ENCODE measurements at regions not wholly inside any gene's neighbourhood (a gene's known extent, or its start where the extent isn't known, plus 50 kb on each side); places are given as distances from the start of the nearest gene placed in this dataset.

DNA sequence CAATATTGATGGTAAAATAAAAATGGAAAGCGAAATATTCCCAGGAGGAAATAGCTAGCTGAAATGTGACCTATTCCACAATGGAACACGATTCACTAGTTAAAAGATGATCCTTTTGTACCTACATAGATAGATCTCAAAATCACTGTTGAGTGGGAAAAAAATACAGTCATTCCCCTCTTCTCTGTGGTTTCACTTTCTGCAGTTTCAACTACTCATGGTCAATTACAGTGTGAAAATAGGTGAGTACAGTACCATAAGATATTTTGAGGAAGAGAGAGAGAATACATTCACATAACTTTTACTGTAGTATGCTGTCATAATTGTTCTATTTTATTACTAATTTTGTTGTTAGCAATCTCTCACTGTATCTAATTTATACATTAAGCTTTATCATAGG is 56.0 kb upstream of the COL13A1 start:
- no peak overlapping the region for H3K9ac ChIP-seq (ENCODE audit: control insufficient read depth, insufficient read depth, low read length)
- peaks cover 7% of the 10 kb centered on the region for H3K4me1 ChIP-seq (ENCODE audit: control insufficient read depth, insufficient read depth, low read length)
- no peak overlapping the region for H3K4me3 ChIP-seq
- no peaks in the 10 kb centered on the region for H3K79me2 ChIP-seq (ENCODE audit: control insufficient read depth, insufficient read depth, low read length)
- H3K4me2 ChIP-seq (ENCODE audit: control insufficient read depth, insufficient read depth), result peak overlapping the region; percentile 38; the same call in 1 of the 2 replicates
- DNase-seq (ENCODE audit: low read depth, low spot score), result peak; percentile 31
- ATAC-seq, result peak; percentile 83
- 2% methylated on average over 2 of the region's 2 CpGs for WGBS (ENCODE audit: insufficient coverage, insufficient replicate concordance, low lambda C conversion rate, missing lambda C conversion rate)
- peak; percentile 61 for FAIRE-seq
- H2AFZ ChIP-seq (ENCODE audit: control insufficient read depth, low read depth, low read length), result no peak overlapping the region
- BruUV-seq (replicated peaks), result no TSS peak
- no peak overlapping the region for H3K27ac ChIP-seq (ENCODE audit: control insufficient read depth, insufficient read depth)
- in situ Hi-C loops (cut with MboI), result no loop called here
- ChIA-PET POLR2A (no interaction called here), RAD21 (ENCODE audit: unreplicated experiment) (no interaction called here), CTCF (no interaction called here), SMC1A (ENCODE audit: uncharacterized antibody, unreplicated experiment) (no interaction called here)
- H3K9me3 ChIP-seq (replicated peaks; ENCODE audit: control insufficient read depth, insufficient read depth, low read length), result no peaks in the 10 kb centered on the region; the same call in 2 of the 3 replicates
- intact Hi-C loops (cut with micrococcal nuclease; ENCODE audit: unreplicated experiment), result loop anchor here (5.0 kb wide), 1 partner anchor 52 kb away; no protein-coding TSS in a partner anchor
- TF ChIP-seq JUNB (IDR thresholded peaks at IDR 0.05) (peak; percentile 73), NFIC (IDR thresholded peaks at IDR 0.05; ENCODE audit: low read depth, low read length) (peak; percentile 65), SMC3 (IDR thresholded peaks at IDR 0.05; ENCODE audit: borderline replicate concordance, low read length) (no peak), PAX5 (IDR thresholded peaks at IDR 0.05; ENCODE audit: borderline replicate concordance, low read depth, low read length) (peak; percentile 20; the same call in 1 of the 2 replicates), IRF4 (IDR thresholded peaks at IDR 0.05; ENCODE audit: low read depth, low read length) (peak; percentile 72; the same call in 1 of the 2 replicates), RUNX3 (IDR thresholded peaks at IDR 0.05; ENCODE audit: low read length) (peak; percentile 94), IKZF2 (IDR thresholded peaks at IDR 0.05) (peak; percentile 19 to 59; a peak in 2 of 4 replicates), EP300 (IDR thresholded peaks at IDR 0.05; ENCODE audit: borderline replicate concordance in 1 of 2, control insufficient read depth in 1 of 2, low read depth in 2 of 2, low read length in 2 of 2) (0 out of 4 replicates have a peak, but pooled peaks of 1 of the 2 experiments have one; percentile 14), ZNF24 (IDR thresholded peaks at IDR 0.05) (peak; percentile 41; the same call in 1 of the 2 replicates), BCL11A (IDR thresholded peaks at IDR 0.05; ENCODE audit: low read depth, low read length) (0 out of 2 replicates have a peak, but pooled peaks have one; percentile 26), BHLHE40 (IDR thresholded peaks at IDR 0.05; ENCODE audit: borderline replicate concordance in 1 of 2, low read depth in 2 of 2, low read length in 1 of 2) (peak in 1 of 2 experiments; percentile 37; a peak in 1 of 4 replicates), ZNF274 (IDR thresholded peaks at IDR 0.05; ENCODE audit: insufficient read depth, insufficient read length) (no peak), GABPA (IDR thresholded peaks at IDR 0.05; ENCODE audit: low read depth) (0 out of 2 replicates have a peak, but pooled peaks have one; percentile 18), MEF2A (IDR thresholded peaks at IDR 0.05; ENCODE audit: insufficient read depth, low read depth, low read length) (peak; percentile 69), KDM1A (IDR thresholded peaks at IDR 0.05; ENCODE audit: borderline replicate concordance) (no peak), MTA2 (IDR thresholded peaks at IDR 0.05; ENCODE audit: low read depth) (peak; percentile 56; the same call in 1 of the 2 replicates), ZNF622 (IDR thresholded peaks at IDR 0.05) (no peak)
- TF ChIP-seq, protein P1, sequence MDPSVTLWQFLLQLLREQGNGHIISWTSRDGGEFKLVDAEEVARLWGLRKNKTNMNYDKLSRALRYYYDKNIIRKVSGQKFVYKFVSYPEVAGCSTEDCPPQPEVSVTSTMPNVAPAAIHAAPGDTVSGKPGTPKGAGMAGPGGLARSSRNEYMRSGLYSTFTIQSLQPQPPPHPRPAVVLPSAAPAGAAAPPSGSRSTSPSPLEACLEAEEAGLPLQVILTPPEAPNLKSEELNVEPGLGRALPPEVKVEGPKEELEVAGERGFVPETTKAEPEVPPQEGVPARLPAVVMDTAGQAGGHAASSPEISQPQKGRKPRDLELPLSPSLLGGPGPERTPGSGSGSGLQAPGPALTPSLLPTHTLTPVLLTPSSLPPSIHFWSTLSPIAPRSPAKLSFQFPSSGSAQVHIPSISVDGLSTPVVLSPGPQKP (IDR thresholded peaks at IDR 0.05; ENCODE audit: low read depth, low read length), result no peak
- TF ChIP-seq, protein P2, sequence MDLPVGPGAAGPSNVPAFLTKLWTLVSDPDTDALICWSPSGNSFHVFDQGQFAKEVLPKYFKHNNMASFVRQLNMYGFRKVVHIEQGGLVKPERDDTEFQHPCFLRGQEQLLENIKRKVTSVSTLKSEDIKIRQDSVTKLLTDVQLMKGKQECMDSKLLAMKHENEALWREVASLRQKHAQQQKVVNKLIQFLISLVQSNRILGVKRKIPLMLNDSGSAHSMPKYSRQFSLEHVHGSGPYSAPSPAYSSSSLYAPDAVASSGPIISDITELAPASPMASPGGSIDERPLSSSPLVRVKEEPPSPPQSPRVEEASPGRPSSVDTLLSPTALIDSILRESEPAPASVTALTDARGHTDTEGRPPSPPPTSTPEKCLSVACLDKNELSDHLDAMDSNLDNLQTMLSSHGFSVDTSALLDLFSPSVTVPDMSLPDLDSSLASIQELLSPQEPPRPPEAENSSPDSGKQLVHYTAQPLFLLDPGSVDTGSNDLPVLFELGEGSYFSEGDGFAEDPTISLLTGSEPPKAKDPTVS (IDR thresholded peaks at IDR 0.05; ENCODE audit: low read depth, low read length), result no peak
- TF ChIP-seq, protein P3, sequence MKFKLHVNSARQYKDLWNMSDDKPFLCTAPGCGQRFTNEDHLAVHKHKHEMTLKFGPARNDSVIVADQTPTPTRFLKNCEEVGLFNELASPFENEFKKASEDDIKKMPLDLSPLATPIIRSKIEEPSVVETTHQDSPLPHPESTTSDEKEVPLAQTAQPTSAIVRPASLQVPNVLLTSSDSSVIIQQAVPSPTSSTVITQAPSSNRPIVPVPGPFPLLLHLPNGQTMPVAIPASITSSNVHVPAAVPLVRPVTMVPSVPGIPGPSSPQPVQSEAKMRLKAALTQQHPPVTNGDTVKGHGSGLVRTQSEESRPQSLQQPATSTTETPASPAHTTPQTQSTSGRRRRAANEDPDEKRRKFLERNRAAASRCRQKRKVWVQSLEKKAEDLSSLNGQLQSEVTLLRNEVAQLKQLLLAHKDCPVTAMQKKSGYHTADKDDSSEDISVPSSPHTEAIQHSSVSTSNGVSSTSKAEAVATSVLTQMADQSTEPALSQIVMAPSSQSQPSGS (IDR thresholded peaks at IDR 0.05; ENCODE audit: low read length), result peak; percentile 67
- no peaks in the 10 kb centered on the region for H4K20me1 ChIP-seq (ENCODE audit: control insufficient read depth, insufficient read depth)
- H3K27me3 ChIP-seq (replicated peaks in 1 of 2; ENCODE audit: control insufficient read depth in 2 of 2, insufficient read depth in 2 of 2, low read length in 1 of 2), result peaks cover 0 to 8% of the 10 kb centered on the region in 2 experiments; a peak in 1 of 4 replicates
- H3K36me3 ChIP-seq (ENCODE audit: control insufficient read depth in 2 of 2, insufficient read depth in 2 of 2, low read length in 1 of 2), result no peaks in the 10 kb centered on the region
